HEK293 (cell line): ENCODE measurements at regions not wholly inside any gene's neighbourhood (a gene's known extent, or its start where the extent isn't known, plus 50 kb on each side); places are given as distances from the start of the nearest gene placed in this dataset.

Experiments used
- CTCF ChIA-PET: fragments of 350-600 bp; formaldehyde crosslinking; extraction: SDS; loops from one replicate; lab custom pipeline; 2021; ENCODE audit warnings: antibody characterized with exemption; lab: Yijun Ruan, JAX
- POLR2A ChIA-PET: fragments of 300-600 bp; formaldehyde crosslinking; extraction: SDS; loops from one replicate; lab custom pipeline; 2020; ENCODE audit warnings: antibody characterized with exemption, inconsistent platforms; lab: Yijun Ruan, JAX
- H3K27ac ChIP-seq: fragments of 200-500 bp; sonication (Bioruptor generic); 2 replicates; pipeline ENCODE4 v1.5.1; 2014; ENCODE audit warnings: low read depth, low read length, control low read depth, inconsistent platforms; ENCODE audit errors: extremely low read depth
- H3K36me3 ChIP-seq, 2 experiments: fragments of 200-500 bp in 1 of 2; sonication (Bioruptor generic) in 1 of 2; 1 replicate in 1 of 2; 2 replicates in 1 of 2; pipeline ENCODE4 v1.5.1; 2014 to 2017; ENCODE audit warnings: inconsistent platforms in 2 of 2, low read length in 2 of 2; ENCODE audit not compliant: control insufficient read depth in 2 of 2, insufficient read depth in 1 of 2
- H3K4me1 ChIP-seq: fragments of 200-500 bp; sonication (Bioruptor generic); 2 replicates; pipeline ENCODE4 v1.5.1; 2014; ENCODE audit warnings: mild to moderate bottlenecking, low read length, inconsistent platforms; ENCODE audit not compliant: control insufficient read depth, insufficient read depth
- H3K4me3 ChIP-seq: 2 replicates; pipeline ENCODE4 v1.5.1; 2011; ENCODE audit warnings: low read depth, mild to moderate bottlenecking, control low read depth, low read length, moderate library complexity
- H3K9me3 ChIP-seq: fragments of 200-500 bp; sonication (Bioruptor generic); 2 replicates; pipeline ENCODE4 v1.5.1; 2014; ENCODE audit warnings: low read depth, low read length, inconsistent platforms; ENCODE audit not compliant: control insufficient read depth, insufficient read depth
- HOXA7 ChIP-seq: sonication (generic); formaldehyde crosslinking; IDR thresholded peaks from 2 replicates; pipeline ENCODE4 v1.8.1; 2022; ENCODE audit warnings: missing genetic modification reagents, borderline replicate concordance
- HOXC10 ChIP-seq: sonication (generic); formaldehyde crosslinking; IDR thresholded peaks from 2 replicates; pipeline ENCODE4 v1.8.1; 2023; ENCODE audit warnings: mild to moderate bottlenecking, missing genetic modification reagents
- KLF10 ChIP-seq: fragments of 450-650 bp; IDR thresholded peaks from 2 replicates; pipeline ENCODE4 v1.5.1; 2018; ENCODE audit warnings: missing biosample characterization, mild to moderate bottlenecking, missing genetic modification characterization
- PRDM1 ChIP-seq: fragments of 450-650 bp; formaldehyde crosslinking; IDR thresholded peaks from 2 replicates; pipeline ENCODE4; 2016; ENCODE audit warnings: missing biosample characterization, missing genetic modification characterization
- SCRT1 ChIP-seq: fragments of 450-650 bp; formaldehyde crosslinking; IDR thresholded peaks from 2 replicates; pipeline ENCODE4 v1.5.1; 2016; ENCODE audit warnings: missing biosample characterization, missing genetic modification characterization, borderline replicate concordance
- SP2 ChIP-seq: fragments of 450-650 bp; formaldehyde crosslinking; IDR thresholded peaks from 2 replicates; pipeline ENCODE4 v1.5.1; 2016; ENCODE audit warnings: missing biosample characterization, missing genetic modification characterization
- SP7 ChIP-seq: fragments of 450-650 bp; formaldehyde crosslinking; IDR thresholded peaks from 2 replicates; pipeline ENCODE4 v1.5.1; 2016; ENCODE audit warnings: missing biosample characterization, missing genetic modification characterization
- ZBTB20 ChIP-seq: fragments of 450-650 bp; formaldehyde crosslinking; IDR thresholded peaks from 2 replicates; pipeline ENCODE4 v1.5.1; 2016; ENCODE audit warnings: missing biosample characterization, missing genetic modification characterization
- ZBTB7A ChIP-seq: fragments of 450-650 bp; formaldehyde crosslinking; IDR thresholded peaks from 2 replicates; pipeline ENCODE4 v1.5.1; 2016; ENCODE audit warnings: low read depth, missing biosample characterization, missing genetic modification characterization
- ZNF112 ChIP-seq: fragments of 450-650 bp; formaldehyde crosslinking; IDR thresholded peaks from 2 replicates; pipeline ENCODE4 v1.5.0; 2017; ENCODE audit warnings: missing biosample characterization, missing genetic modification characterization
- ZNF157 ChIP-seq: fragments of 450-650 bp; formaldehyde crosslinking; IDR thresholded peaks from 2 replicates; pipeline ENCODE4 v1.5.1; 2016; ENCODE audit warnings: missing biosample characterization, missing genetic modification characterization
- ZNF174 ChIP-seq: fragments of 450-650 bp; formaldehyde crosslinking; IDR thresholded peaks from 2 replicates; pipeline ENCODE4 v1.5.0; 2017; ENCODE audit warnings: missing biosample characterization, mild to moderate bottlenecking, missing genetic modification characterization
- ZNF223 ChIP-seq: fragments of 450-650 bp; formaldehyde crosslinking; IDR thresholded peaks from 2 replicates; pipeline ENCODE4 v1.5.1; 2016; ENCODE audit warnings: missing biosample characterization, missing genetic modification characterization
- ZNF280D ChIP-seq: fragments of 450-650 bp; formaldehyde crosslinking; IDR thresholded peaks from 2 replicates; pipeline ENCODE4 v1.5.1; 2016; ENCODE audit warnings: missing biosample characterization, missing genetic modification characterization
- ZNF335 ChIP-seq: fragments of 450-650 bp; formaldehyde crosslinking; conservative IDR thresholded peaks from 2 replicates; pipeline ENCODE4 v1.5.1; 2016; ENCODE audit warnings: missing biosample characterization, missing genetic modification characterization
- ZNF354C ChIP-seq: fragments of 450-650 bp; formaldehyde crosslinking; IDR thresholded peaks from 2 replicates; pipeline ENCODE4 v1.5.1; 2016; ENCODE audit warnings: missing biosample characterization, missing genetic modification characterization, low read depth, borderline replicate concordance
- ZNF366 ChIP-seq: fragments of 450-650 bp; formaldehyde crosslinking; conservative IDR thresholded peaks from 2 replicates; pipeline ENCODE4 v1.5.1; 2016; ENCODE audit warnings: missing biosample characterization, missing genetic modification characterization
- ZNF398 ChIP-seq: fragments of 450-650 bp; formaldehyde crosslinking; IDR thresholded peaks from 2 replicates; pipeline ENCODE4 v1.5.1; 2017; ENCODE audit warnings: missing biosample characterization, missing genetic modification characterization
- ZNF549 ChIP-seq: fragments of 450-650 bp; IDR thresholded peaks from 2 replicates; pipeline ENCODE4 v1.5.1; 2018; ENCODE audit warnings: missing biosample characterization, missing genetic modification characterization, mild to moderate bottlenecking, inconsistent platforms, moderate library complexity
- ZNF561 ChIP-seq: fragments of 450-650 bp; IDR thresholded peaks from 2 replicates; pipeline ENCODE4 v1.5.1; 2018; ENCODE audit warnings: missing biosample characterization, missing genetic modification characterization, borderline replicate concordance
- ZNF571 ChIP-seq: fragments of 450-650 bp; formaldehyde crosslinking; IDR thresholded peaks from 2 replicates; pipeline ENCODE4 v1.5.0; 2017; ENCODE audit warnings: missing biosample characterization, missing genetic modification characterization
- ZNF596 ChIP-seq: fragments of 450-650 bp; IDR thresholded peaks from 2 replicates; pipeline ENCODE4 v1.5.0; 2018; ENCODE audit warnings: missing biosample characterization, mild to moderate bottlenecking, missing genetic modification characterization, moderate library complexity
- ZNF610 ChIP-seq: fragments of 450-650 bp; formaldehyde crosslinking; IDR thresholded peaks from 2 replicates; pipeline ENCODE4 v1.5.1; 2016; ENCODE audit warnings: missing biosample characterization, missing genetic modification characterization, borderline replicate concordance
- ZNF623 ChIP-seq: fragments of 450-650 bp; formaldehyde crosslinking; IDR thresholded peaks from 2 replicates; pipeline ENCODE4 v1.5.1; 2016; ENCODE audit warnings: missing biosample characterization, missing genetic modification characterization
- ZNF629 ChIP-seq: fragments of 450-650 bp; formaldehyde crosslinking; IDR thresholded peaks from 2 replicates; pipeline ENCODE4 v1.5.1; 2017; ENCODE audit warnings: missing biosample characterization, missing genetic modification characterization
- ZNF645 ChIP-seq: fragments of 450-650 bp; formaldehyde crosslinking; IDR thresholded peaks from 2 replicates; pipeline ENCODE4; 2016; ENCODE audit warnings: missing biosample characterization, missing genetic modification characterization
- ZNF660 ChIP-seq: fragments of 450-650 bp; IDR thresholded peaks from 2 replicates; pipeline ENCODE4 v1.5.1; 2018; ENCODE audit warnings: missing biosample characterization, mild to moderate bottlenecking, missing genetic modification characterization
- ZNF776 ChIP-seq: fragments of 450-650 bp; formaldehyde crosslinking; IDR thresholded peaks from 2 replicates; pipeline ENCODE4 v1.5.0; 2017; ENCODE audit warnings: missing biosample characterization, missing genetic modification characterization, borderline replicate concordance
- ZNF830 ChIP-seq: fragments of 450-650 bp; IDR thresholded peaks from 2 replicates; pipeline ENCODE4 v1.5.0; 2018; ENCODE audit warnings: missing biosample characterization, missing genetic modification characterization, low read depth, mild to moderate bottlenecking, moderate library complexity
- TF ChIP-seq, protein P1 (sequence below): fragments of 450-650 bp; formaldehyde crosslinking; IDR thresholded peaks from 2 replicates; pipeline ENCODE4 v1.5.1; 2016; ENCODE audit warnings: missing biosample characterization, missing genetic modification characterization

DNA sequence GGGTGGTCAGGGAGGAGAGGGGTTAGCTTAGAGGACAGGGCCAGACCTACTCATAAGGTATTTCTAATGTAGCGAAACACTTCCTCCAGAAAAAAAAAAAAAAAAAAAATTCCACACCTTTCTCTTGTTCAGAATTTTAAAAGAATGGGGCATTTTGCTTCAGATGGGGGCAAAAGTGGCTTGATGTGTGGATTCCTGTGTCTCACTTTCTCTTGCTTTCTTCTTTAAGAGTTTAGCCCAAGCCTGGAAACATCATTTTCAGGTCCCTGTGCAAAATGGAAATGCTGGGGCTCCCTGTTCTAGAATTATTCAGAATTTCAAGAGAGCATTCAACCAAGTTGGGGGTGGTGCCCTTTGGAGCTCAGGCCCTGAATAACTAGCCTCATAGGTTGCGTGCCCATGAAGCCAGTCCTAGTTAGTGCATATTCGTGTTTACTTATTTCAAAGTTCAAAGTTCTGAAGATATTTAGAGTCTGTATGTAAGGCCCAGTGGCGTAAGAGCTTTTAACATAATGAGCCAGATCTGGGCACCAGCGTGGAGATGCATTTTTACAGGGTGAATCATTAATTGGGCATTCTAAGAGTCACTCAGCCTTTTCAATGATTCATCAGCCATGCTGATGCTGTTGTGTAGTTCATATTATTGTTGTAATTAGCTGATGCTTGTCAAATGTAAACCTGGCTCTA, 104.5 kb downstream of the RPLP1 start (continued):
- TF ChIP-seq ZNF280D, result no peak
- TF ChIP-seq ZNF561 (tag by site-specific recombination), result no peak

- POLR2A ChIA-PET, result no interaction called here
- H3K9me3 ChIP-seq, result no peaks in the 10 kb centered on the region
- H3K36me3 ChIP-seq, result no peaks in the 10 kb centered on the region
- H3K4me1 ChIP-seq, result peaks cover 9% of the 10 kb centered on the region
- H3K27ac ChIP-seq, result no peak overlapping the region
- CTCF ChIA-PET, result interaction anchor here (0.5 to 1.3 kb wide), 4 partner anchors 14 to 1333 kb away, joined by 3 to 4 read pairs (median 3); no protein-coding TSS in a partner anchor
- no peak overlapping the region for H3K4me3 ChIP-seq
- TF ChIP-seq ZNF610 (tag by site-specific recombination), result no peak
- no peak for TF ChIP-seq KLF10 (tag by site-specific recombination)
- no peak for TF ChIP-seq ZNF398 (tag by site-specific recombination)
- no peak for TF ChIP-seq ZNF223 (tag by site-specific recombination)
- TF ChIP-seq ZNF660, result no peak; the same call in 1 of the 2 replicates
- TF ChIP-seq ZNF629 (tag by site-specific recombination), result 0 out of 2 replicates have a peak, but pooled peaks have one; percentile 8
- no peak for TF ChIP-seq ZNF549 (tag by site-specific recombination)
- TF ChIP-seq PRDM1 (tag by site-specific recombination), result peak; percentile 81
- no peak for TF ChIP-seq ZNF174 (tag by site-specific recombination)
- no peak for TF ChIP-seq ZNF830 (tag by site-specific recombination)
- no peak for TF ChIP-seq SP2 (tag by site-specific recombination)
- no peak for TF ChIP-seq ZNF112 (tag by site-specific recombination)
- no peak for TF ChIP-seq HOXC10 (CRISPR knock-in tag)
- TF ChIP-seq HOXA7 (CRISPR knock-in tag), result no peak
- TF ChIP-seq ZNF776, result no peak
- no peak for TF ChIP-seq ZBTB7A (tag by site-specific recombination)
- TF ChIP-seq ZNF335 (tag by site-specific recombination), result no peak
- no peak for TF ChIP-seq ZNF354C (tag by site-specific recombination)
- no peak for TF ChIP-seq ZNF623
- TF ChIP-seq ZNF571 (tag by site-specific recombination), result no peak
- TF ChIP-seq ZBTB20 (tag by site-specific recombination), result no peak
- TF ChIP-seq ZNF596, result no peak
- no peak; the same call in 1 of the 2 replicates for TF ChIP-seq ZNF366 (tag by site-specific recombination)
- 0 out of 2 replicates have a peak, but pooled peaks have one; percentile 54 for TF ChIP-seq SCRT1 (tag by site-specific recombination)
- TF ChIP-seq, protein P1, sequence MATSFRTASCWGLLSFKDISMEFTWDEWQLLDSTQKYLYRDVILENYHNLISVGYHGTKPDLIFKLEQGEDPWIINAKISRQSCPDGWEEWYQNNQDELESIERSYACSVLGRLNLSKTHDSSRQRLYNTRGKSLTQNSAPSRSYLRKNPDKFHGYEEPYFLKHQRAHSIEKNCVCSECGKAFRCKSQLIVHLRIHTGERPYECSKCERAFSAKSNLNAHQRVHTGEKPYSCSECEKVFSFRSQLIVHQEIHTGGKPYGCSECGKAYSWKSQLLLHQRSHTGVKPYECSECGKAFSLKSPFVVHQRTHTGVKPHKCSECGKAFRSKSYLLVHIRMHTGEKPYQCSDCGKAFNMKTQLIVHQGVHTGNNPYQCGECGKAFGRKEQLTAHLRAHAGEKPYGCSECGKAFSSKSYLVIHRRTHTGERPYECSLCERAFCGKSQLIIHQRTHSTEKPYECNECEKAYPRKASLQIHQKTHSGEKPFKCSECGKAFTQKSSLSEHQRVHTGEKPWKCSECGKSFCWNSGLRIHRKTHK (tag by site-specific recombination), result no peak
- no peak for TF ChIP-seq ZNF645 (tag by site-specific recombination)
- no peak for TF ChIP-seq ZNF157
- 0 out of 2 replicates have a peak, but pooled peaks have one; percentile 27 for TF ChIP-seq SP7 (tag by site-specific recombination)
Observed at GRCh38 chr15:69557707-69558409, 105.2 kb downstream of the RPLP1 start.
